GM18868 (cell line): ENCODE measurements at regions not wholly inside any gene's neighbourhood (a gene's known extent, or its start where the extent isn't known, plus 50 kb on each side); places are given as distances from the start of the nearest gene placed in this dataset.

Source experiments
- ATAC-seq: cut with Tn5 transposase; IDR thresholded peaks from one replicate; pipeline ENCODE4 v1.9.1; 2021; ENCODE audit warnings: mild to moderate bottlenecking, moderate library complexity; ENCODE audit not compliant: unreplicated experiment

DNA sequence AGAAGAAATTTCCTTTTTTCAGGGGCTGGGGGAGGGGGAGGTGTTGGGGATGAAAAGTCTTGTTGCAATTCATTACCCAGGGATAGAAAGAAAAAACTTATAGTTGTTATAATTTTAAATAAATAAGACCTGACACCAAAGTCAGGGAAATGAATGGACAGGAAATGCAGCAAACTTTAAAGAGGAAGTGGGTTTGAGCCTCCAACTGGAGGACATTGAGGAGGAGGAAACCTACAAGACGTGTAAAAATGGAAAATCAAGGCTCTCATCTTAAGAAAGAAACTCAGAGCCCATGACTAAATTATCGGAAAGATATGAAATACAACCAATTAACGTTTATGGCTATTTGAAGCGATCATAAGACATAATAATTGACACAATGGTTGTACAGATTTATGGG is 54.4 kb downstream of the NIBAN1 start:
- no peak for ATAC-seq

DNA sequence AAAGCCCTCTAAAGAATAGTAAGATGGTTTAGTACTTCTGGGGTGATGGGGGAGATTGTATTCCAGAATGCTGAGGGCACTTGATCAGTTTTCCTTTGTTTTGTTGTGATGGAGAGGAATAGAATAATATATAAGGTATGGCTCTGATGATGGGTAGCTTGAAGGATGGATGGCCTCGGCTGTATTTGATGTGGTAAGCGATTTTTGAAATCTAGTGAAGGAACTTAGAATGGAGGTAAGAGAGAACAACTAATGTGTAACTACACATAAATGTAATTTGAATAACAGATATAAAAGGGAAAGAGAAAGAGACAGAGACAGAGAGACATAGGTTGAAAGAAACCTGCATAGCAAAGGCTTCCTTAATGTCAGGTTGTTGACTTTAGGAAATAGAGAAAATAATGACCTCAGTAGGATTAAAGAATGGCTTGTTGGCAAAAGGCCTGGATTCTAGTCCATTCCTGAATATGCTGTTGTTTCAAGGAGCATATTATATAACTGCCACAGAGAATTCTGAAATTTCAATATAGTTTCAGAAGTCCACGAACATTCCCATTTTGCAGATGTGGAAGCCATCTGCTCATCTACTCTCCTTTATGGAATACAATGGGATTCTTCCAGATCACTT is 58.7 kb downstream of the NIBAN1 start:
- no peak for ATAC-seq

DNA sequence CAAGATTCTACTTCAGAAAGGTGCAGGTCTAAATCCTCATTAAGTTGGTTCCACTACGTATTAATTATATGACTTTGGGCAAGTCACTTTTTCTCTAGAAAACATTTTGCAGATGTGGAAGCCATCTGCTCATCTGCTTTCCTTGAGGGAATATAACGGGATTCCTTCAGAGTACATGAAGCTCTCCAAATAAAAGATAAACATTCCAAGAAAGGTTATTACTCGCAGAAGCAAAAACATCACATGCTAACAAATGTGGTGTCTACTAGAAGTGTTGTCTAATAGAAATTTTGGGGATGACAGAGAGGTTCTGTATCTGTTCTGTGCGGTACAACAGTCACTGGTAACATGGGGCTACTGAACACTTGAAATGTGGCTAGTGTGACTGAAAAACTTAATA is 60.2 kb downstream of the NIBAN1 start:
- ATAC-seq = no peak

DNA sequence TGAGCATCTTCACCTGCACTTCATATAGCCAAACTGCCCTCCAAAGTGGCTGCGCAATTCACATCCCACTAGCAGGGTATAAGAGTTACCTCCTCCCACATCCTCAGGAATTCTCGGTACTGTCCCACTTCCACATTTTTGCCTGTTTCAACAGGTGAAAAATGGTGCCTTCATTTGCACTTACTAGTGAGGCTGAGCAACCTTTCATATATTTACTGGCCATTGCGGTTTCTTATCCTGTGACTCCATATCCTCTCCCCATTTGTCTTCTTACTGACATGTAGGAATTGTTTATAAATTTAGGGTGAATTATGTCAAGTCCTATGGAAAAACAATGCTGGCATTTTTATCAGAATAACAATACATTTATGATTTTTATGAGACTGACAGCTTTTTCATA is 61.9 kb downstream of the NIBAN1 start:
- no peak for ATAC-seq

DNA sequence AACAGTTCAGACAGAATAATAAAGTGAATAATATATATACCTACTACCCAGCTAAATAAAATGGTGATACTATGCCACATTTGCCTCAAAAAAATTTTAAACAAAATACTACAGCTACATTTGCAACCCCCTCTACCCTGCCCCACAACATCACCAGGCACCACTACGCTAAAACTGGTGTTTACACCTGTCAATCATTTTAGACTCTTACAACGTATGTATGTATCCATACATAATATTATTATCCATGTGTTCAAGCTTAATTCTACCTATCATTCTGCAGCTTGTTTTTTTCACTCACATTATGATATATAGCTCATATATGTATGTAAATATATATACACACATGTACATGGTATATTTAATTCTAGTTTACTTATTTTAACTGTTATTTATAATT is 62.5 kb downstream of the NIBAN1 start:
- ATAC-seq = no peak

DNA sequence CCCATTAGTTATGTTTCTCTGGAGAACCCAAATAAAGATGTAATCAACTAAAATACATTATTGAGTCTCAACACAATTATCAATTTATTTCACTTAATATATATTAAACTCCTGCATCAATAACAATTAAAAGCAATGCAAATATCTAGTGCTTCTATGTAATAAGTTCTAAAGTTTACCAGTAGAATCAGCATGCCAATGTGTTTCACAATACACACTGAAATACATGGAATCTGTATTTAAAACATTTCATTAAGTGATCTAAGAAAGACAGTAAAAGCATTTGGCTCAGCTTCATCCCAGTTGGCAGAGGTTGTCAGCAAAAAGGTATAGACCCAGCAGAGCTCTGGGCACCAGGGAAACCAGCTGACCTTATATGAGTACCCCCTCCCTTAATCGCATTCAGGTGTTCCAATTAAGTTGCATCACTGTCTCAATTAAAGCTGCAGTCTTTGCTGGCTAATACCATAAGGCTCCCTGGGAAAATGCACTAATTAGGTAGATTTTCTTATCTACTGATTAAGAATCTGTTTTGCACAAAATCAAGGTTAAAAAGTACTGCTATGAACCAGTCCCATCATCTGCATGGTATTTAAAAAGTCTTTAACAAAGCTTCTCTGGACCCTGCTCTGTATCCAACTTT is 63.1 kb downstream of the NIBAN1 start:
- ATAC-seq = no peak

DNA sequence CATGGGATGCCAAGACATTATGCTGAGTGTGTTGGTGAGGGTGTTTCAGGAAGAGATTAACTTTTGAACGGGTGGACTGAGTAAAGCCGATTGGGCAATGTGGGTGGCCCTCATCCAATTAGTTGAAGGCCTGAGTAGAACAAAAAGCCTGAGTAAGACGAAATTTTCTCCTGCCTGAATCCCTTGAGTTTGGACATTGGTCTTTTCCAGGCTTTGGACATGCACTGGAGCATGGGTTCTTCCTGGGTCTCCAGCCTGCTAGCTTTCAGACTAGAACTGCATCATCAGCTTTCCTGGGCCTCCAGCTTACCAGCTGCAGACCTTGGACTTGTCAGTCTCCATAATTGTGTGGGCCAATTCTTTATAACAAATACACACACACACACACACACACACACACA is 63.6 kb downstream of the NIBAN1 start:
- ATAC-seq = no peak

DNA sequence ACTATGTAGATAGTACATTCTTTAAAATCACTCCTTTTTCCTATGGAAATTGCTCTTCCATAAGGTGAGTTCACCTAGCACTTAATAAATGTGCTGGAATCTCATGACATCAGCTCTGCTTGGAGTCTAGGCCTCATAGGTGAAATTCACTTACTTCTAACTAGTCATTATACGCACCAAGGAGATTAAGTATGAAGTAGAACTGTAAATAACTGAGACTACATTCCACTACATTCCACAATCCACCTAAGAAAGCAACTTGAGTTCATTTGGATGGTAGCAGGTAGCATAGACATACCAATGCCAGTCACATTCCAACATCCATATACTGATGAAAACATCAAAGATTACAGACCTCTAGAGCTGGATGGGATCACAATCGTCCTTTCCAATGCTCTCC is 64.3 kb downstream of the NIBAN1 start:
- ATAC-seq = no peak

DNA sequence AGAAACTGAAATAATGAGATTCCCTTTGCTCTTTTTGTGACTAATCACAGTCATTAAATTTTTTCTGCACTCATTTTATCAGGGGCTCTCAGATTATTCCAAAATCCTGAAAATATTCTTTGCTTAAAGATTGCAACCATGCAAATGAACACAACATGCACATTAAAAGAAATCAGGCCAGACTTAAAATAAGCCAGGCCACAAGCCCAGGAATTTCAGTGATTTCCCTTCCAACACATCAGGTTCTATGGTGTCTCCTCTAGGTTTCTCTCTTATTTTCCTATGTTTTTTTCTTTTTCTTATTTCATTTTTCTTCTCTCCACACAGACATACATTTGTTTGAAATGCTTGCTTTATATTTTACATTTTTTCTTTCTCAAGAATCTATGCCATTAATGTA is 65.3 kb downstream of the NIBAN1 start:
- ATAC-seq = no peak

DNA sequence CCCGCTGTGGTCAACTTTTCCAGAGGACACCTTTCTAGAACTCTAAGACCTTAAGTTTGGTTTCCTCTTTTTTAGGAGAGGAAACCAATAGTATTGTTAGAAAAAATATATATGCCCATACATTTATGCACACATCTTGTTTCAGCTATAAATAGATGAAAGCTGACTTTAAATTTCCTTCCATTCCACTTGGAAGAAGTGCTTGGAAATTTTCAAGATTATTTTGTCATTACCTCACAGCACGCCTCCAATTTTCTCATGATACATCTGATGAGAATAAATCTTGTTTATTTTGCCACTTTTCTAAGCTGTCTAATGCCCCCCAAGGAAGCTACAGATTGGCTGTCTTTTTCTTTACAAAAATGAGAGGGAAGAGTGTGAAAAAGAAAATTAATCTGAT is 65.8 kb downstream of the NIBAN1 start:
- no peak for ATAC-seq

DNA sequence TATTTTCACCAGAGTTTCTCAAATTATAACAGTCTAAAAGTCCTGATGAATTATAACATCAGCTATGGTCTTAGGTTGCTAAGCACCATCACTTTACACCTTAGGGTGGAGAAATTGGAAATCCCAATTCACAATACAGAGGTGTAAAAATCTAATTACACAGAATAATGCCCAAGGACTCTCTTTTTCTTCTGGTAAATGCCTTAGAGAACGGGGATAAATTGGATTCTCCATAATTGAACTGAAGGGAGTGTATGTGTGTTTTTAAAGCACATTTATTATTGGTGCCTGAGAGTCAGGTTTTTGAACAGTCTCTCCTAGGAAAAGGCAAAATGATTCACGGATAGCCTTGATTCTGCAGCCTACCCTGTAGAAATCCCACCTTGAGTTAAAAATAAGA is 66.8 kb downstream of the NIBAN1 start:
- no peak for ATAC-seq

DNA sequence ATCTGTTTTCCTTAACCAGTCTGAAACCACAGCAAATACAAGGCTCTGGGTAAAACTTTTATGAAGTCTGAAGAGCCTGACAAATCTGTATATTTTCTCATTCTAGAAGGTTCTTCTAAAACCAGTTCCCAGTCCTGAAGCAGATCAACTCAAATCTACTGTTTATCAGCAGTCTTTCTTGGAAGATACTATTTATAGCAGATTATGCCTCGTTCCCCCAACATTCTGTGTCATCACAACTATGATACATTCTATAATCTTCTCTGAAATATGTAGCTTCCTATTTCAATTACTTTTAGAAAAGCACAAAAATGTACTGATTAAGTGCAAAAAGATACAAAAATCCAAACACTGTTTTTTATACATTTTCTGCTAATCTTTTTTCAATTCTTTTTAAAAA is 67.5 kb downstream of the NIBAN1 start:
- no peak for ATAC-seq

DNA sequence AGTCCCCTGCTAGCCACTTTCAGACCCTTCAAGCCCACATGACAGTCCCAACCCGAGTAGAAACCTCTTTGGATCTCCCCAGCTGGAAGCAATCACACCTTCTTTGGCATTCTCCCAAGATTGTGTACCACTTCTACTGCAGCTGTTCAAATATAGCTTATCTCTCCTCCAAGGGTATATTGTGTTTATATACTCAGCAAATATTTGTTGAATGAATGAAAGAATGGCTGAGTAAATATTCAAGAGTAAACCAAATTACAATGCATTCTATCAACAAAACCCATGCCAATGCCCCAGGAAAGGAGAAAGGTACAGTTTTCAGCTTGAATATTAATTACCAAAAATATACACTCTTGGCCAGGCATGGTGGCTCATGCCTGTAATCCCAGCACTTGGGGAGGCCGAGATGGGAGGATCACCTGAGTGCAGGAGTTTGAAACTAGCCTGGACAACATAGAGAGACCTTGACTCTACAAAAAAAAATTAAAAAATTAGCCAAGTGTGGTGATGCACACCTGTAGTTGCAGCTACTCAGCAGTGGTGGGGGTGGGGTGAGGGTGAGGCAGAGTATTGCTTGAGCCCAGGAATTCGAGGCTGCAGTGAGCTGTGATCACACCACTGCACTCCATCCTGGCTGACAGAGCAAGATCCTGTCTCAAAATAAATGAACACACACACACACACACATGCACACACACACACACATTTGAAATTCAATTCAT is 68.5 kb downstream of the NIBAN1 start:
- ATAC-seq = no peak

DNA sequence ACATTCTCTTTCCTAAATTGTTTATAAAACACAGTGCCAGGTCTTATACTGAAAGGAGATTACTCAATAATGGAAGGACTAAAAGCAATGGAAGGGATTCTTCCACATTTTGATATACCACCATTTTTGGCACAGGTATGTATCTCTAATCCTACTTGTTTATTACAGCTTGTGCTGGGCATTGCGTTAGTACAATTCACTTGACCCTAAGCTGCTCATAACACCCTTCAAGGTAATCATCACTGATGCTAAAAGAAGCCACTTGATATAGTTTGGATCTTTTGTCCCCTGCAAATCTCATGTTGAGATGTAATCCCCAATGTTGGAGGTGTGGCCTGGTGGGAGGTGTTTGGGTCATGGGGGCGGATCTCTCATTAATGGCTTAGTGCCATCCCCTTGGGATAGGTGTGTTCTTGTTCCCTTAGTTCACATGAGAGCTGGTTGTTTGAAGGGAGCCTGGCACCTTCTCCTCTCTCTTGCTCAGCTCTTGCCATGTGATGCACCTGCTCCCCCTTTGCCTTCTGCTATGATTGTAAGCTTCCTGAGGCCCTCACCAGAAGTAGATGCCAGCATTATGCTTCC is 71.1 kb downstream of the NIBAN1 start:
- ATAC-seq = no peak

DNA sequence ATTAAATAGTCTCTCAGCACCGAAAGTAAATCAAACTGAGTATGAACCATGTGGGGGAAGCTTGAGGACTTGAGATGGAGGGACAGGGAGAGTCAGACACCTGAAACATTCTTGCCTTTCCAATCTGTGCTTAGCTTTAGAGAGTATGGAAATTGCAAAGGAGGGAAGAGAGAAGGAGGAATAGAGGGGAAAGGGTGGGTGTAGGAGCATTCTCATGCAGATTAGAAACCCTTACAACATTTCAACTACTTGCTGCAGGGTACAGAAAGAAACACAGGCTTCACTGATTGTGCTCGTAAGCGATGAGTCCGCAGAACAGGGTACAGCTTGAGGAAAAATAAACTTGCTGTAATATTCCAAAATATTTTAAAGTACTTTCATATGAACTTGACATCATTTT is 73.8 kb downstream of the NIBAN1 start:
- no peak for ATAC-seq

DNA sequence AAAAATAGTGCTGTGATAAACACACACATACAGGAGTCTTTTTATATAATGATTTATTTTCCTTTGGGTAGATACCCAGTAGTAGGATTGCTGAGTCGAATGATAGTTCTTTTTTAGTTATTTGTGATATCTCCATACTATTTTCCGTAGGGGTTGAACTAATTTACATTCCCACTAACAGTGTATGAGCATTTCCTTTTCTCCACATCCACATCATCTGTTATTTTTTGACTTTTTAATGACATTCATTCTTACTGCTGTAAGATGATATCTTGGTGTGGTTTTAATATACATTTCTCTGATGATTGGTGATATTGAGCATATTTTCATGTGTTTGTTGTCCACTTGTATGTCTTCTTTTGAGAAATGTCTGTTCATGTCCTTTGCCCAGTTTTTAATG is 78.3 kb downstream of the NIBAN1 start:
- ATAC-seq = no peak

DNA sequence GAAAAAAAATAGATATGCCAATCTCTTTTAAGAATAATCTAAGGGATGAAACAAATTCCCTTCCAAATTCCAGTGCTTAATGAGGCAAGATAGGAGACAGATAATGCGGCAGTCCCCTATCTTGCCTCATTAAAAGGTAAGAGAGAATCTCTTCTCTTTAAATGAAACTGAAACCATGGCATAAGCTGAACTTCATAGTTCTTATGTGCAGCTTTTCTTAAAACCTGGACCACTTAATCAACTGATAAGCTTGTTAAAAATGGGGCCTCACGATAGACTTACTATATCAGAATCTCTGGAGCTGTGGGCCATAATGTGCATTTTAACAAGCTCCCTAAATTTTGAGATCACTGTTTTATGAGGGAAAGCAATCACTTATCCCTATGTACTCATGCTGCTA is 79.2 kb downstream of the NIBAN1 start:
- no peak for ATAC-seq

DNA sequence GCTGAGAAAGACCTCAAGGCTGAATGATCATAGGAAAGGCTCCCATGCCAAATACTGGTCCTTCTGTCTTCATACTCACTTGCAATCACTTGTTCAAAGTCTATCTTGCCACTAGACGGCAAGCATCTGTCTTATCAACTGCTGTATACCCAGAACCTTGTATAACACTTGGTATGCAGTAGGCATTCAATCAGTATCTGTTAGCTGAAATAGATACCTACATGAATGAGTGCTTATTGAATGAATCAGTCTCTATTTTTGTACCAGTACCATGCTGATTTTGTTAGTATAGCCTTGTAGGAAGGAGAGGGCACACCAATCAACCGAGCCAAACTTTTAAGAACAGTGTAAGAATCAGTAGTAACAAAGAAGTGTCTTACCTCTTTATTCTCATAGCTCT is 80.6 kb downstream of the NIBAN1 start:
- no peak for ATAC-seq

DNA sequence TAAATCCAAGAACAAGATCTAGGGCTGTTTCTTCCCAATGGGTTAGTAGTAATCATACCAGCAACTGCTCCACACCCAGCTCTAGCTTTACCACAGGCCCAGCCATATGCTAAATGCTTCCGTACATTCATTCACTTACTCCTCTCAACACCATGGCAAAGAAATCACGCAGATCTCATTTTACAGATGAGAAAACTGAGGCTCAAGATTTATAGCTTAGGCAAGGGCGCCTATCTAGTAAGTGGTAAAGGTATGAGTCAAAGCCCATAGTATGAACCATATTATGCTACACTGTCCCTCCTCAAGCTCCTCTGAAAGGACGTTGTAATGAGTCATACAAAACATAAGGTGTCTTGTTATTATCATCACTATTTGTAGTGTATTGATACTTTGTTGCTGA is 82.2 kb downstream of the NIBAN1 start:
- ATAC-seq = peak; percentile 94

DNA sequence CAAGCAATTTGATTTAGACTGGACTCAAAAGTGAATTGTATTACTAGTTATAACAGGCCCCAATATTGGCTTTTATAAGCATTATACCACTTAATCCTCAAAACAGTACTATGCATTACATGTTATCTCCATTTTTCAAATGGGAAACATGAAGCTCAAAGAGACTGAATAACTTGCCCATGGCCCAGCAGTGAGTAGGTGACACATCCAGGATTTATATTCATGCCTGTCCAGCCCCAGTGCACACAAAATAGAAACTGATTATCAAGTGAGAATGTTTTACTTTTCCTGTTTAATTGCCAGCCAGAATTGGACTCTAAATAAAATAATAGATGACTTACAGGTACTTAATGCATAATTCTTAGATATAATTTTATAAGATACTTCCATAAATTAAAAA is 82.9 kb downstream of the NIBAN1 start:
- ATAC-seq = no peak

DNA sequence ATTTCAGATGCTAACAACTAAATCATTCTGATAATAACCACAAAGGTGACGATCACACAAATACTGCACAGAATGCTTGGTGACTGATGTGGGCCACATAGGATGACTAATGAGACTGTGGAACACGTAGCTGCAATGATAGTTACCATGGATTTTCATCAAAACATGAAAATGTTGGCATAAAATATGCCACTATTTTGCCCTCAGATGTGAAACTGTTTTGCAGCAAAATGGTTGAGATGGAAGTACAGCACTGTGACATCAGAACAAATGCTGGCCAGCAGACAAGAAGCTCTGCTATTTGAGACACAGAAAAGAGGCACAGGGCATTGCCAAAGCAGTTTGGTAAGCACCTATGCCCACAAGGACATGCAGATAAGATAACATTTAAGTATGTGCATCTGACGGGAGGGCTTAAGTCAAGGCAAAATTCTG is 83.8 kb downstream of the NIBAN1 start:
- no peak for ATAC-seq

DNA sequence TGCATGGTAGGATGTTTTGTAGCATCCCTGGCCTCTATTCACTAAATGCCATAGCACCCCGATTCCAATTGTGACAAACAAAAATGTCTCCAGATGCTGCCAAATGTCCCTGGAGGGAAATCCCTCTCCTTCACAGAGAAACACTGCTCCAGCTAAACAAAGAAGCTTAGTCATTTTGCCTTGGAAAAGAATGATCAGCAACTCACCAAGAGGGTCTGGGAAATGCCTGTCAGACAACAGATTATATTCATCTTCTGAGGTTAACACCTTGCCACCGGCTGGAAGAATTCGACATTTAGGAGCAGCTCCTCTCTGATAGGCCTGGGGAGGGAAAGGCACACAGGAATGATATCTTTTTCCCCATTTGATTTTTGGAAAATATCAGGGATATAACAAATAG is 84.4 kb downstream of the NIBAN1 start:
- no peak for ATAC-seq
